HepG2 (cell line): ENCODE measurements at regions not wholly inside any gene's neighbourhood (a gene's known extent, or its start where the extent isn't known, plus 50 kb on each side); places are given as distances from the start of the nearest gene placed in this dataset.

ENCODE experiments used
- CBX5 ChIP-seq: sonication (generic); formaldehyde crosslinking; IDR thresholded peaks from 2 replicates; pipeline ENCODE4 v1.4.0; 2020; ENCODE audit warnings: missing genetic modification reagents, borderline replicate concordance
- CCDC6 ChIP-seq: sonication (generic); formaldehyde crosslinking; IDR thresholded peaks from 2 replicates; pipeline ENCODE4 v1.8.1; 2022; ENCODE audit warnings: mild to moderate bottlenecking, missing genetic modification reagents, moderate library complexity
- CEBPB ChIP-seq: IDR thresholded peaks from 2 replicates; pipeline ENCODE4 v1.6.1; 2011; ENCODE audit warnings: low read depth, low read length, improper control_type of control experiment, borderline replicate concordance
- CREB1 ChIP-seq, 2 experiments: fragments of 450-650 bp in 1 of 2; IDR thresholded peaks; 2 replicates each; pipeline ENCODE4 v1.6.1; 2016 to 2017; ENCODE audit warnings: control low read depth in 1 of 2, mild to moderate bottlenecking in 1 of 2, missing compliant biosample characterization in 1 of 2, missing genetic modification characterization in 1 of 2
- HNRNPH1 ChIP-seq: fragments of 200-400 bp; formaldehyde crosslinking; optimal IDR thresholded peaks from 2 replicates; pipeline ENCODE3; 2017; ENCODE audit warnings: mild to moderate bottlenecking, low read depth, low read length
- KLF13 ChIP-seq: sonication (generic); formaldehyde crosslinking; IDR thresholded peaks from 2 replicates; pipeline ENCODE4 v1.4.0; 2020; ENCODE audit warnings: mild to moderate bottlenecking, missing genetic modification reagents
- NCOA1 ChIP-seq: sonication (generic); formaldehyde crosslinking; IDR thresholded peaks from 2 replicates; pipeline ENCODE4 v1.9.0; 2021; ENCODE audit warnings: missing genetic modification reagents
- SP4 ChIP-seq: sonication (generic); formaldehyde crosslinking; IDR thresholded peaks from 2 replicates; pipeline ENCODE4 v1.8.1; 2023; ENCODE audit warnings: mild to moderate bottlenecking, missing genetic modification reagents
- ZNF558 ChIP-seq: sonication (generic); formaldehyde crosslinking; IDR thresholded peaks from 2 replicates; pipeline ENCODE4 v1.9.0; 2022; ENCODE audit warnings: mild to moderate bottlenecking, missing genetic modification reagents, borderline replicate concordance
- TF ChIP-seq, protein P1 (sequence below): sonication (generic); formaldehyde crosslinking; IDR thresholded peaks from 2 replicates; pipeline ENCODE4 v1.8.1; 2023; ENCODE audit warnings: missing genetic modification reagents, inconsistent platforms, borderline replicate concordance
- TF ChIP-seq, protein P2 (sequence below): sonication (generic); formaldehyde crosslinking; IDR thresholded peaks from 2 replicates; pipeline ENCODE4 v1.5.0; 2020; ENCODE audit warnings: mild to moderate bottlenecking, missing genetic modification reagents, moderate library complexity

DNA sequence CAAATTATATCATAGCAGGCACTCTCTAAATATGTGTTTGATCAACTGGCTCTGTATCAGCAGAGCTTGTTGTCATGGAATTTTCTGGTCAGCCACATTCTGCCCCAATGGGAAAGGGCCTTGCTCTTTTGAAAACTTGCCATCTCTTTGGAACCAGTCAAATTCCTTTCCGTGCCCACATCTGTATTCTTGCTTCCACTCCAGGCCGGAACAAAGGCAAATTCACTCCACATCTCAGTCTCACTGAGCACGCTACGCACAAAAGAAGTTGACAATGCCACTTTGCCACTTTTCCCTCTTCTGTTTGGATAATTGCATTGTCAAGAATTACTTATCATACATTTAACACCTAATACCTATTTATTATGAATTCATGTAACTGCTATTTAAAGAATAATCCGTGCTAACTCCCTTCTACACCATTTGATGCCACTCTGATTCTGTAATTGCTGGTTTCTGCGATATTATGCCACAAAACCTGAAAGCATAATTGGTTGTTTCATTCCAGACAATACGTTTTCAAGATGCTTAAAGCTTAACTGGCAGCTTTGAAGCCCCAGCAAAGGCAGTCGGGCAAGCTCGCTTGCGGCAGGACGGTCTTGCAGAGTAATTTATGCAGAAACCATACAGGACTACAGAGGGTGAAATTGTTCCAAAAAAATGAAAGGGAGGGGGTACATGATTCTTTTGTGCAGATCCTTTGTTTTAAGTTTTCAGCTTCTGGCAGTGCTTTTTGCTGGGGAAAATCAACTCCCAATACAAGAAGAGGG is 277.7 kb downstream of the MSX2 start:
- no peak for TF ChIP-seq HNRNPH1
- TF ChIP-seq KLF13 (CRISPR knock-in tag): no peak
- TF ChIP-seq CBX5 (CRISPR knock-in tag): no peak
- no peak for TF ChIP-seq CREB1 (IDR thresholded peaks at IDR 0.05)
- TF ChIP-seq CREB1 (CRISPR knock-in tag; IDR thresholded peaks at IDR 0.05): no peak
- TF ChIP-seq SP4 (CRISPR knock-in tag): no peak
- no peak for TF ChIP-seq CEBPB
- TF ChIP-seq, protein P1, sequence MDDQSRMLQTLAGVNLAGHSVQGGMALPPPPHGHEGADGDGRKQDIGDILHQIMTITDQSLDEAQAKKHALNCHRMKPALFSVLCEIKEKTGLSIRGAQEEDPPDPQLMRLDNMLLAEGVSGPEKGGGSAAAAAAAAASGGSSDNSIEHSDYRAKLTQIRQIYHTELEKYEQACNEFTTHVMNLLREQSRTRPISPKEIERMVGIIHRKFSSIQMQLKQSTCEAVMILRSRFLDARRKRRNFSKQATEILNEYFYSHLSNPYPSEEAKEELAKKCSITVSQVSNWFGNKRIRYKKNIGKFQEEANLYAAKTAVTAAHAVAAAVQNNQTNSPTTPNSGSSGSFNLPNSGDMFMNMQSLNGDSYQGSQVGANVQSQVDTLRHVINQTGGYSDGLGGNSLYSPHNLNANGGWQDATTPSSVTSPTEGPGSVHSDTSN (CRISPR knock-in tag): no peak
- TF ChIP-seq CCDC6 (CRISPR knock-in tag): no peak
- TF ChIP-seq ZNF558: no peak
- TF ChIP-seq NCOA1 (CRISPR knock-in tag): no peak
- TF ChIP-seq, protein P2, sequence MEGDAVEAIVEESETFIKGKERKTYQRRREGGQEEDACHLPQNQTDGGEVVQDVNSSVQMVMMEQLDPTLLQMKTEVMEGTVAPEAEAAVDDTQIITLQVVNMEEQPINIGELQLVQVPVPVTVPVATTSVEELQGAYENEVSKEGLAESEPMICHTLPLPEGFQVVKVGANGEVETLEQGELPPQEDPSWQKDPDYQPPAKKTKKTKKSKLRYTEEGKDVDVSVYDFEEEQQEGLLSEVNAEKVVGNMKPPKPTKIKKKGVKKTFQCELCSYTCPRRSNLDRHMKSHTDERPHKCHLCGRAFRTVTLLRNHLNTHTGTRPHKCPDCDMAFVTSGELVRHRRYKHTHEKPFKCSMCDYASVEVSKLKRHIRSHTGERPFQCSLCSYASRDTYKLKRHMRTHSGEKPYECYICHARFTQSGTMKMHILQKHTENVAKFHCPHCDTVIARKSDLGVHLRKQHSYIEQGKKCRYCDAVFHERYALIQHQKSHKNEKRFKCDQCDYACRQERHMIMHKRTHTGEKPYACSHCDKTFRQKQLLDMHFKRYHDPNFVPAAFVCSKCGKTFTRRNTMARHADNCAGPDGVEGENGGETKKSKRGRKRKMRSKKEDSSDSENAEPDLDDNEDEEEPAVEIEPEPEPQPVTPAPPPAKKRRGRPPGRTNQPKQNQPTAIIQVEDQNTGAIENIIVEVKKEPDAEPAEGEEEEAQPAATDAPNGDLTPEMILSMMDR: no peak
